BLaER1 (cell line): ENCODE measurements at regions not wholly inside any gene's neighbourhood (a gene's known extent, or its start where the extent isn't known, plus 50 kb on each side); places are given as distances from the start of the nearest gene placed in this dataset.
A peak's percentile ranks its signal among the peaks of the same experiment; 100 is the strongest.

ENCODE experiments used
- H3K27ac ChIP-seq: shearing (Covaris generic); formaldehyde crosslinking; 2 replicates; pipeline ENCODE4 v1.8.1; 2022
- H3K27me3 ChIP-seq: shearing (Covaris generic); formaldehyde crosslinking; 2 replicates; pipeline ENCODE4 v1.8.1; 2022
- H3K36me3 ChIP-seq: shearing (Covaris generic); formaldehyde crosslinking; 2 replicates; pipeline ENCODE4 v1.8.1; 2022
- H3K4me1 ChIP-seq: shearing (Covaris generic); formaldehyde crosslinking; 2 replicates; pipeline ENCODE4 v1.8.1; 2022
- H3K4me2 ChIP-seq: shearing (Covaris generic); formaldehyde crosslinking; 2 replicates; pipeline ENCODE4 v1.8.1; 2022
- H3K4me3 ChIP-seq: shearing (Covaris generic); formaldehyde crosslinking; 2 replicates; pipeline ENCODE4 v1.8.1; 2022
- H3K9ac ChIP-seq: shearing (Covaris generic); formaldehyde crosslinking; 2 replicates; pipeline ENCODE4 v1.8.1; 2022
- H3K9me3 ChIP-seq: shearing (Covaris generic); formaldehyde crosslinking; 2 replicates; pipeline ENCODE4 v1.8.1; 2022
- H4K20me1 ChIP-seq: shearing (Covaris generic); formaldehyde crosslinking; 2 replicates; pipeline ENCODE4 v1.8.1; 2022
- Cebpa-rat ChIP-seq: shearing (Covaris generic); IDR thresholded peaks from 2 replicates; pipeline ENCODE4 v1.8.1; 2022

GRCh38 chr20:9903048-9903655, 64.3 kb upstream of the PAK5 start:
- Histone ChIP-seq H4K20me1 (no peaks in the 10 kb centered on the region), H3K9ac (no peak overlapping the region)

GRCh38 chr20:9889270-9889981, 50.5 kb upstream of the PAK5 start:
- no peak overlapping the region for H3K27ac ChIP-seq
- H3K27me3 ChIP-seq: no peaks in the 10 kb centered on the region
- no peaks in the 10 kb centered on the region for H3K4me1 ChIP-seq
- H3K9me3 ChIP-seq: peaks cover 5% of the 10 kb centered on the region; the same call in 1 of the 2 replicates
- no peak for TF ChIP-seq Cebpa-rat
- no peaks in the 10 kb centered on the region for H3K36me3 ChIP-seq
- no peaks in the 10 kb centered on the region for H4K20me1 ChIP-seq
- H3K4me2 ChIP-seq: peak overlapping the region; percentile 25; the same call in 1 of the 2 replicates
- 0 out of 2 replicates have a peak overlapping the region, but pooled peaks have one; percentile 20 for H3K4me3 ChIP-seq
- H3K9ac ChIP-seq: no peak overlapping the region

More at GRCh38 chr20:9903048-9903655, 64.3 kb upstream of the PAK5 start:
- Histone ChIP-seq H3K4me1 (no peaks in the 10 kb centered on the region), H3K27ac (no peak overlapping the region), H3K9me3 (no peaks in the 10 kb centered on the region), H3K27me3 (no peaks in the 10 kb centered on the region), H3K36me3 (no peaks in the 10 kb centered on the region), H3K4me2 (no peak overlapping the region), H3K4me3 (no peak overlapping the region)
- no peak for TF ChIP-seq Cebpa-rat
